Stimulated activated CD4-positive, alpha-beta T cell treated with anti-CD3 and anti-CD28 coated beads, Interleukin-1b, Interleukin-23, amount 100 ng/mL, for 1 hour (primary cell): ENCODE measurements at regions not wholly inside any gene's neighbourhood (a gene's known extent, or its start where the extent isn't known, plus 50 kb on each side); places are given as distances from the start of the nearest gene placed in this dataset.
"Not testable (repeated sequence)": the region's sequence is repeated elsewhere in the genome, so short reads cannot be mapped to it uniquely, and the experiment has no call there.

Experiments
- DNase-seq, 2 donors: peaks; one replicate each; pipeline ENCODE4 v3.0.0-alpha.2; 2020; ENCODE audit warnings: low read depth in 2 of 2

- no peak for DNase-seq
Measured at GRCh38 chr13:70284371-70284770, 176.1 kb upstream of the KLHL1 start.

GRCh38 chr13:70275841-70276240 is 167.6 kb upstream of the KLHL1 start:
- no peak for DNase-seq

- DNase-seq, result no peak
Measured at GRCh38 chr13:70255406-70255991, 147.2 kb upstream of the KLHL1 start.

- DNase-seq, result no peak
Measured at GRCh38 chr13:70253834-70254233, 145.6 kb upstream of the KLHL1 start.

GRCh38 chr13:70253411-70253810 is 145.2 kb upstream of the KLHL1 start:
- no peak for DNase-seq

- no peak for DNase-seq
Measured at GRCh38 chr13:70249332-70250064, 141.2 kb upstream of the KLHL1 start.

- DNase-seq, result no peak
Measured at GRCh38 chr13:70237131-70237530, 128.9 kb upstream of the KLHL1 start.

- DNase-seq, result no peak
Measured at GRCh38 chr13:70235565-70235964, 127.3 kb upstream of the KLHL1 start.

GRCh38 chr13:70223911-70224310 is 115.7 kb upstream of the KLHL1 start:
- DNase-seq, result no peak

- no peak for DNase-seq
Measured at GRCh38 chr13:70222926-70223325, 114.7 kb upstream of the KLHL1 start.

- no peak for DNase-seq
Measured at GRCh38 chr13:70218618-70219017, 110.4 kb upstream of the KLHL1 start.

- not testable (repeated sequence) for DNase-seq
Measured at GRCh38 chr13:70208968-70209367, 100.7 kb upstream of the KLHL1 start.

- no peak for DNase-seq
Measured at GRCh38 chr13:70206671-70207070, 98.4 kb upstream of the KLHL1 start.

GRCh38 chr13:70203661-70204229 is 95.5 kb upstream of the KLHL1 start:
- no peak for DNase-seq

GRCh38 chr13:70191034-70191433 is 82.8 kb upstream of the KLHL1 start:
- no peak for DNase-seq

- DNase-seq, result no peak
Measured at GRCh38 chr13:70189981-70190380, 81.7 kb upstream of the KLHL1 start.

- DNase-seq, result no peak
Measured at GRCh38 chr13:70188567-70188966, 80.3 kb upstream of the KLHL1 start.

GRCh38 chr13:70183041-70183440 is 74.8 kb upstream of the KLHL1 start:
- no peak for DNase-seq
